ENCODE measurements at regions not wholly inside any gene's neighbourhood (a gene's known extent, or its start where the extent isn't known, plus 50 kb on each side); places are given as distances from the start of the nearest gene placed in this dataset.

DNA sequence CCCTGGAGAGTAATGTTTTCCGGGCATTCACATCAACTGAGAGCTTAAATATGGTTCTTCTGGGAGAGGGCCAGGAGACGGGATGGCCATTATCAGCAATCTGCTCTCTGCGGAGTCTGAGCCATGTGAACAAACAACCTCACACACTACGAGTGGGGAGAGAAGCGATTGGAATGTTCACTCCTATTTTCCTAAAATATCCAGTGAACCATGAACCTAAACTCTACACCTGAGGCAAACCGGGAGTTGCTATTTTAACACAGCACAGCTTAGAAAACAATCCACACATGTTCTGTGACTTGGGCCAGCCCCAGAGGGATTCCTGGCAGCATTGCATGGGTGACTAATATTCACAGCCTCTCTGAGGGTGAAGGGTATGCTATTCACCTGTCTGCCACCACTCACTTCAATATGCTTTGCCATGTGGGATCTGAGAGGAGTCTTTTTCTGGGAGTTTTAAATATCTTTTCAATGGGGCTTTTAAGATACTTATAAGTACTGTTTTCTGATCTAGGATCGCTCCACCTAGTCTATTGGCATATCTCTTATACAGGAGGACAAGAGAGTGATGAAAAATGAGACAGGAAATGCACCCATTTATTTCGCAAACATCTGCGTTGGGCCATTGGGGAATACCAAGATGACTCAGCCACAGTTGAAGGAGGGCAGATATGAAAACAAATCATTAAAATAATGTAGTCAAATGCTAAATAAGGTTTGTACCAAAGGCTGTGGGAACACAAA, 72.6 kb upstream of the SERP2 start:
- ATAC-seq (peak; percentile 60), DNase-seq (ENCODE audit: low spot score) (no peak)
- intact Hi-C loops (cut with DNase I): no loop called here

DNA sequence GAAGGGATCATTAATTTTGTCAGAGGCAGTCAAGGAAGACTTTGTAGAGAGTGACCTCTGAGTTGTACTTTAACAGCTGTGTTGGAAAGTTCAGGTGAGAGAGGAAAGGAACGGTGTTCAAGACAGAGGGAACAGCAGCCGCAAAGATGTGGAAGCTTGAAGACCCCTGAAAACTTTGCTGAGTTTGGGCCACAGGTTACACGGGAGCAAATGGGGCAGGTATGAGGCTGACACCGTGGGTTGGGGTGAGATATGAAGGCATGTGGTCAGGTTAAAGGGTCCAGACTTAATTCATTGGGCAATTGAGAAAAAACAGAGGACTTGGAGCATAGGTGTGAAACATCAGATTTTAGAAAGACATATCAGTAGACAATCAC, 72.0 kb upstream of the SERP2 start:
- intact Hi-C loops (cut with DNase I): no loop called here
- no peak for DNase-seq (ENCODE audit: low spot score)
- no peak for ATAC-seq

DNA sequence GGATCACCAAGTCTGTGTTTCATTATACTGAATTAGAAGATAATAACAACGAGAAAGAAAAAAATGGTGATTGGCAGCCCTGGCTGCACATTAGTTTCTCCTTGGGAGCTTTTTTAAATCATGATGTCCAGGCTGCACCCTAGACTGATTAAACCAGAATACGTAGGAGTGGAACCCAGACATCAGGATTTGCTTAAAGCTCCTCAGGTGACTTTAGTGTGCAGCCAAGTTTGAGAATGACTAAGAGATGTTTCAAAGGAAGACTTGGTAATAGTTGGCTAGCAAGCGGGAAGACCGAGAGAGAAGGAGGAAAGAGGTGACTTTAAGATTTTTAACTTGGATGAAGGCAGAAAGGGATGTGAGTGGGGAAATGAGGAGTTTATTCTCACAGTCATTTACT, 71.4 kb upstream of the SERP2 start:
- ATAC-seq: no peak
- intact Hi-C loops (cut with DNase I): no loop called here
- DNase-seq (ENCODE audit: low spot score): no peak

DNA sequence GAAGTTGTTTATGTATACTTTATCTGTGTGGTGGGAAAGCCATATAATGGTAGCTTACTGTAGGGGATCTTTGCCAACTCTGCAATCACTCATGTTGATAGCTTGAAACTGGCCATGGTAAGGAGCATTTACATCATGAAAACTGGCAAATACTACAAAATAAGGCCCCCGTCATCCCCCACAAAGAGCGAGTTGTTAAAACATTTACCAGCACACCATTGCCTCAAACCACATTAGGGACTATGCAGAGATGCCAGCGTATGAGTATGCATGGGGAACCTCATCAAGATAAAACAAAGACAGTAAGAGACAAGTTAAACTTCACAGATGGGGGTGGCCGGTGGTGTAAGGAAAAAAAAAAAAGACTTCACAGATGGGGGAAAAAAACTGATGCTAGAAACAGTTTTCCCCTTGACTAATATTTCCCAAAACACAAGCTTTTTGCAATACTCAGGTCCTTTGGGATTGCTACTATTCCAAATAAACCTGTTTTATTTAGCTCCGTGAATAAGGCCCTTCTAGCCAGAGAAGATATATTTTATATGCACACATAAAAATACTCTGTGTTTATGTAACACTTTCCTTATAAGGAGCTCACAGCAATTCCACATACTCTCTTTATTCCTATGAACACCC, 70.6 kb upstream of the SERP2 start:
- DNase-seq (ENCODE audit: low spot score): no peak
- ATAC-seq: no peak
- intact Hi-C loops (cut with DNase I): no loop called here

DNA sequence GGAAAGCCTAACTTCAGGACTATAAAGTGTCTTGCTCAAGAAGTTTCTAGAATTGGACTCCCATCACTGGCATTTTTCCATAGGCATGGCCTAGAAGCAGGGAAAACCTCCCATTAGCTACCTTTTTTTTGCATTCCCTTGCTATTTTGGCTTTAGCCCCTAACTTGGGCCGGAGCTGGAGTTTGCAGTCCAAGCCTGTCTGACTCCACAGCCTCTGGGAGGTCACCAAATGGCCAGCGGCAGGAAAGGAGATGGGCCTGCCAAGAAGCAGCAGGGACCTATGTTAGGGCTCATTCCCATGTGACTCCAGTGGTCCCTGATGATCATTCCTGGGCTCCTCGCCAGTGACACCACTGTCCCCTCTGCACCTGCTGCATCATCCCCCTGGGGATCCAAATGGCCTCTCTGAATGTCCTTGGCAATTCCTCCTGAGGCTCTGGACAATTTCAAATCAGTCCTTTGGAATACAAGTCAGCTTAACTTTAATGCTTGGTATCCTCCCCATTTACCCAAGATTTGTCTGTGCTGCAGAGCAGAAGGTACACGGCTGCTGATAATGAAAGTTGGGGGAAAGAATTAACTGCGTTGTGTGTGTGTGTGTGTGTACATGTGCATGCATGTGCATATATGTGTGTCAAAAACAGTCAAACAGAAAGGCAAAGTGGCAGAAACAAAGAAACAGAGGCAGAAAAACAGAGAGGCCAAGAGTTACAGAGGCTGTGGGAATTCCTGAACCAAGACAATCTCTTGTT, 69.8 kb upstream of the SERP2 start:
- intact Hi-C loops (cut with DNase I): no loop called here
- DNase-seq (ENCODE audit: low spot score): peak; percentile 68
- peak; percentile 60 for ATAC-seq

DNA sequence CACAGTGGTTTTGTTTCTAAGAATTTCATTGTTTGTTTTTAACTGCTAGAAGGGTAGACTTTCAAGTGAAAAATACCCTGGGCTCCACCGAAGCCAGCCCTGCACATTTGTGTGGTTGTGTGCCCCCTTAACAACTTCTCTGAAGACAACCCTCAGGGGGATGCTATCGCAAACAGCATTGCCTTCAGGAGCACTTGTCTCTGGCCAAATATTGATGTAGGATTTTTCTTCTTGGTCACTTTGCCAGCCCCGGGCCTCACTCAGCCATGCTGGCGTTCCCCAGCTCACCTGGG, 69.2 kb upstream of the SERP2 start:
- DNase-seq (ENCODE audit: low spot score): no peak

DNA sequence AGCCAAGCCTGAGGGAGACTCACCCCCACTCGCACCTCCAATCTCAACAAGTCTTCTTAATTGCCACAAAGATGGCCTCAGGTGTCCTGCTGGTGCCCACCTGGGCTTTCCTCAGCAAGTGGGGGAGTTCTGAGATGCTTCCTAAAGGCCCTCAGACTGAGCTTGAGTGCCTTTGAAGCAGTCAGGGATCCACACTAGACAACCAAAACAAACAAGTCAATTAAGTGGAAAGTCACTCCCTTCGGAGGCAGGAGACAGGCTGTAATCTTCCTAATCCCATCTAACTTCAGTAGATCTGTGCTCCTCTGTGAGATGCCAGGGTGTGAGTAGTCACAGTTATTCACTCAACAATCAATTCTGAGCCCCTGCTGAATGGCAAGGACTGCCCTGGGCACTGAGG, 68.3 kb upstream of the SERP2 start:
- ATAC-seq: no peak
- intact Hi-C loops (cut with DNase I): no loop called here
- DNase-seq (ENCODE audit: low spot score): no peak

More for the DNA sequence above, 69.2 kb upstream of the SERP2 start:
- no peak for ATAC-seq
- intact Hi-C loops (cut with DNase I): no loop called here

DNA sequence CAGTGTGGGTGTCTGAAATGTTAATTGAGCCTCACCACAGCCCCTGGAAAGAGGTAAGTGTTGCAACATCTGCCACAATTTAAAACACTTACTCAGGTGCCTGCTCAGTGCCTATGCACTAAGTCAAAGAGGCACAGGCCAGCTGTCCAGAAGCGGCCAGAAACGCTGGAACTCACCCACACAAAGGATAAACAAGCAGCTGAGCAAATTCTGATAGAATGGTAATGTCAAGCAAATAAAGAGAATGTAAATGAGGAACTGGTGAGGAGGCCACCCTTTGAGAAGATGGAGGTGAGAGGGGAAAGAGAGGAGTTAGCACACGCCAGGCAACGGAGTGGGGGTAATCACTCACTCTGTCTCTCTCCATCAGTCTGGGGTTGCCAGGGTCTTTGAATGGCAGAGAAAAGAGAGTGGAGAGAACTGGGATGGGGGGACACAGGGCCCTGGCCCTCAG, 67.7 kb upstream of the SERP2 start:
- peak; percentile 2 for ATAC-seq

DNA sequence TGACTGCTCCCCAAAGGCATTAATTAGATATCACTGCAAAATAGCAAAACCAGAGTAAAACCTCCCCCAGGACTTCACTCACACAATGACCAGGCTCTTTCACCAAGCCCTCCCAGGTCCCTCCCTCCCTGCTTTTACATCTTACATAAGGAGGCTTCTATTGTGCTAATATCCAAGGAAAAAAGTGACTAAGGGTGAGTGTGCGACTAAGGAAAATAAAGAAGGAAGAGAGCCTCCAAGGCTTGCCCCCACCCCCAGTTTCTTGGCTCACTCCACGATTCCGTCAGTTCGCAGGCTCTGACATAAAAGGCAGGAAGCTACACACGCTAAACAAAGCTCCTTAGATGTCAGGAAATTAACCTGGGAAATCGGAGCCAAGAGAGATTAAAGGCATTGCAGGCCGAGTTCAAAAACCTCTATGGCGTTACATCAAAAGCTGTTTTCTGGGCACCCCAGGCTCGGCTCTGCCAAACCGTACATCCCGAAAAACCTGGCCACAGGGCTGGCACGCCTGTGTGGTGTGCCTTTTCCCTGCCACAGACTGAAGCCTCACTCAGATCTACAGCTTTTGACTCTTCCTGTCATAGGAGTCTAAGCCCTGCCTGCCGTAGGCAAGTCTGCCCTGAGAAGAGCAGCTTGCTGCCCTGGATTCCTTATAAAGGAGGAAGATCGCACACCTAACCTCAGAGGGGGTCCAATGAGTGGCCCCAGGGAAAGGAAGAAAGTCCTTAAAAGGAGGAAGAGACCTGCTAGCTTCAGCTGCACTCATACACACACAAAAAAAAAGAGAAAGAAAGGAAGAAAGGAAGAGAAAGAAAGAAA, 67.0 kb upstream of the SERP2 start:
- ATAC-seq: peak; percentile 85
- intact Hi-C loops (cut with DNase I): no loop called here
- DNase-seq (ENCODE audit: low spot score): peak; percentile 78

More for the DNA sequence above, 67.7 kb upstream of the SERP2 start:
- intact Hi-C loops (cut with DNase I): no loop called here
- DNase-seq (ENCODE audit: low spot score): no peak

DNA sequence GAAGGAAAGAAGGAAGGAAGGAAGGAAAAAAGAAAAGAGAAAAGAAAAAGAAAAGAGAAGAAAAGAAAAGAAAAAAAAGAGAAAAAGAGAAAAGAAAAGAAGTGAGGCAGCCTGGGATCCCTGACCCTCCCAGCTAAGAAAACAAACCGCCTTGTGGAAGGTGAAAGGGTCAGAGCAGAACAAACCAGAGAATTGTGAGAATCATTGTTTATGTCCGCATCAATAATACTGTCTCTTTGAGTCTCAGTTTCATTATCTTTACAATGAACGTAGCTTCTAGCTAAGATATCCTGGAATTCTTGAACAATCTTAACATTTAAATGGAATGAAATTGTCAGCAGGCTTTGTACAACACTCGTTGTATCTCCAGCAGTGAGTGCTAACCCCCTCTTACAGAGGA, 66.4 kb upstream of the SERP2 start:
- intact Hi-C loops (cut with DNase I): no loop called here

DNA sequence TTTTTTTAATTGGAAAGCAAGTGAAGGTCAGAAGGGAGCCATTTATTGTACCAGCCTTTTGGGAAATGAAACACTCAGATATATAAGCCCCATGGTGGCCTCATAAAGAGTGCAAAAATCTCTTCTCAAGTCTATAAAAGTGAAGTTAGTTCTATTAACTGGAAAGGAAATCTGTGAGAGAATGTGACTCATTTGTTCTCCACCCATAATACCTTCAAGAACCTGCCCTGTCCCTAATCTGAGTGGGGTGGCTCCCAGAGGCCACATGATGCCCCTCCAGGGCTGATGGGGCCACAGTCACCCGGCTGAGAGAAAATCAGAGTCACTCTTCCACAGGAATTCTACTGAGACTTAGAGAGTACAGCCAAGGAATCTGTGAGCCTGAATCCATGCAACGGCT, 65.8 kb upstream of the SERP2 start:
- intact Hi-C loops (cut with DNase I): no loop called here
- no peak for DNase-seq (ENCODE audit: low spot score)
- no peak for ATAC-seq

More for the DNA sequence above, 66.4 kb upstream of the SERP2 start:
- DNase-seq (ENCODE audit: low spot score) (no peak), ATAC-seq (peak; percentile 72)

DNA sequence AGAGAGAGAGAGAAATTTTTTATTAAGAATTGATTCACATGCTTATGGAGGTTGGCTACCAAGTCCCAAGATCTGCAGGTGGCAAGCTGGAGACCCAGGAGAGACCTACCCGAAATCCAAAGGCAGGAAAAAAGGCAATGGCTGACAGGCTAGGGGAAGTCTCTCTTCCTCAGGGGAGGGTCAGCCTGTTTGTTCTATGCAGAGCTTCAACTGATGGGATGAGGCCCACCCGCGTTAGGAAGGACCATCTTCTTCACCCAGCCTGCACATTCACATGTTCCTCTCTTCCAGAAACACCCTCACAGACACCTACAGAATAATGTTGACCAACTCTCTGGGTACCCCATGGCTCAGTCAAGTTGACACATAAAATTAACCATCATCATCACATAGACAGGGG, 65.3 kb upstream of the SERP2 start:
- ATAC-seq: no peak
- DNase-seq (ENCODE audit: low spot score): no peak
- intact Hi-C loops (cut with DNase I): no loop called here

DNA sequence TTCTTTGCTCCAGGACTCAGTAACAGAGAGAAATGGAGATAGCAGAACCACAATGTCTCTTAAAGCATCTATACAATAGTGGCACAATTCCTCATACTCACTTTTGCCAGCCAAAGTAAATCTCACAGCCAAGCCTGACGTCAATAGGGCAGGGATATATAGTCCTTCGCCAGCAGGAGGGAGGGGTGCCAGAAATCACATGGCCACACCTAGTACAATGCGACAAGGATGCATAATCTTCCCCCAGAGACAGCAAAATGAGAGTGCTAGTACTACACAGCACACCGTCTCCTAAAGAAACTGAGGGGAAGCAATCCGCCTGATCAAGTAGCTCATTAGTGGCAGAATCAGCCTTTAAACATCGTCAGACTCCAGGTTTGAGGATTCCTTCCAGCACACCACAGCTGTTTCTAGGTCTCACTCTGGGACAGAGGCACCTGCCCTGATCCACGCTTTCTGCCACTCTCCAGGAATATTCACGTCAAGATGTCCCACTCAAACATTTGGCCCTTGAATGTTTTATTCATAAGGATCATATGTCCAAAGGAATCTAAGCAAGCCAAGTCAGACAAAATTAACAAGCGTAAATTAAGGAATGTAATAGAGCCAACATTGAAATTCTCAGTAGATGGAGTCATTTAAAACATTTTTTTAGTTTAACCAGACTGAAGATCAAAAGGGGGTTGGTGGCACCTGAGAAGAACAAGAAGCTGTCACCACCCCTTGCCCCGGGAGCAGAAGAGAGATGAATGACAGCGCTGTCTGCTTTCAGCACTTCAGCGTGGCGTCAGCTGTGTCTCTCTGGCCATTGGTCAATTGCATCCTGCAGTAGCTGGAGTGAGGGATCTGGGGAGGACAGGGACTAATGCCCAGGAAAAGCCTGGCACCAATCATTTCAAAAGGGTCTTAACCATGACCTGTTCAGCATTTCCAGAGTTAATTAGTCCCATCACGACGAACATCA, 63.5 kb upstream of the SERP2 start:
- intact Hi-C loops (cut with DNase I): no loop called here
- ATAC-seq: no peak
- no peak for DNase-seq (ENCODE audit: low spot score)

DNA sequence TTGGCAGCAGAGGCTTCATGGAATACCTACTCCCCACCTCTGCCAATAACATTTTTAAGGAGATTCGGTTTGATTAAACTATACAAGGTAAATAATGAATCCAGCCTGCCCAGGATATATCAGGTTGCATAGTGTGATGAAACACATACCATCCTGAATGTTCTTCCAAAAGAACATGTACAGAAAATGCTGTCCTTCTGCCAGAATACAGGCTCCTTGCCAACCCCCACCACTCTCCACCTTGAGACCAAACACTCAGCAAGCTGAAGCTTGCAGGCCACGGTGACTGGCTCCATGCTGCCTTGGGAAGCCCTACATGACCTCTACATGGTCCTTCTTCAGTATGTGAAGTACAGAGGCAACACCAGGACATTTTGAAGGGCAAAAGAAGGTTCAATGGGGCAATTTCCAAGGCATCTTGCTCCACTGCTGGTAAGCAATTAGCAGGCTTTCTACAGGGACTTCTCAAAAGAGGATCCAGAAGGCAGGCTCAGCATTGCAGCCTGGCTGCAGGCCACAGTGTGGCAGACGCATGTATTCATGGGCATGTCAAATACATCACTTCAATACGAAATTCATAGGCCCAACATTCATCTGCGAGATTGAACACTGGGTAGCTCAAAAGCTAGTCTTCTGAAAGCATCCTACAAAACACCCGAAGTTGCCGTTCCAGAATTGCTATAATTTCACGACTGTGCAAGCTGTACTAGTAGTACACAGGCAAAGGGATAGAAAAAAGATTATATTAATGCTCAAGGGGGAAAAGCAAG, 62.4 kb upstream of the SERP2 start:
- intact Hi-C loops (cut with DNase I): no loop called here
- DNase-seq (ENCODE audit: low spot score): no peak
- ATAC-seq: no peak

DNA sequence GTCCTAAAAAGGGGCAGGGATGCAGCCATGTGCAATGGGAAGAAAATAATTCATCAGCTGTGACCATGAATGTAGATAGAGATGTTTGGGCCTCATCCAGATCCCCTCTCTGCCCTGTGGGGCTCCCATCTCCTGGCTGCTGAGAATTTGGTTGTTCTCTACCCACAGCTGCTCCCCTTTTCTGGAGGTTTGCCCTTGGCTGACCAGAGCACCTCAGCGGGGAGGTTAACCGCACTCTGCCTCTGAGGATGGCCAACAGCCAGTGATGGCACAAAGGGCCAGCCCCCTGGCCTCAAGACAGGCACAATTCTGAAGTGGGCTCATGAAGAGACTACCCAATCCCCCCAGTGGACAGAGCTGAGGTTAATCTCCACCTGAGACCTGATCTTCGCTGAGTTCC, 61.5 kb upstream of the SERP2 start:
- intact Hi-C loops (cut with DNase I): no loop called here
- no peak for ATAC-seq
- DNase-seq (ENCODE audit: low spot score): no peak

DNA sequence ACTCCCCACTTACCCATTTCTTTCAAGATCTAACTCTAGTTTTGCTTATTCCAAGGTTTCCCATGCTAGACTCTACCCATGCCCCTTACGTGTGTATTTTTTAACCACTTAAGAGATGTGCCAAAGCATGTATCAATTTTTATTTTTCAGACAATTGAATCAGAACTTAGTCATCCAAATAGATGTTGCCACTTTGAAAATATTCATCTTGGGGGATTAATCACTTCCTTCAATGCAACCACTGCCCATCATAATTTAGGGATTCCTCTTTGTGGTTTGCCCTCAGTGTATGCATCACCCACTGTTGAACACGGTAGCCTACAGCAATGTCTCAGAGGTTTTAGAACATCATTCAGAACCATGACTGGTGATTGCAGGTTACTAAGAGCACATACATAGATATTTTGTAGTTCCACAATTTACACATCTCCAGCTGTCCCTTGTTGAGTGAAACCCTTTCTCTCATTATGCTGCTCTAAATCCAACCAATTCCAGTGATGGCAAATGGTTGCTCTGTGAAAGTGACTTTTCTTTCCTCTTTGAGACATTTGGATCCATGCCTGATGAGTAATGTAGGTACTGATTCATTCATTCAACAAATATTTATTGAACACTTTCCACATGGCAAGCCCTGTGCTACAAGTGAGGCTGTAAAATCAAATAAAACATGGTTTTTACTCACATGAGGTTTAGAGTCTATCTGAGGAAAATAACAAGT, 60.6 kb upstream of the SERP2 start:
- no peak for ATAC-seq
- no peak for DNase-seq (ENCODE audit: low spot score)
- intact Hi-C loops (cut with DNase I): no loop called here

DNA sequence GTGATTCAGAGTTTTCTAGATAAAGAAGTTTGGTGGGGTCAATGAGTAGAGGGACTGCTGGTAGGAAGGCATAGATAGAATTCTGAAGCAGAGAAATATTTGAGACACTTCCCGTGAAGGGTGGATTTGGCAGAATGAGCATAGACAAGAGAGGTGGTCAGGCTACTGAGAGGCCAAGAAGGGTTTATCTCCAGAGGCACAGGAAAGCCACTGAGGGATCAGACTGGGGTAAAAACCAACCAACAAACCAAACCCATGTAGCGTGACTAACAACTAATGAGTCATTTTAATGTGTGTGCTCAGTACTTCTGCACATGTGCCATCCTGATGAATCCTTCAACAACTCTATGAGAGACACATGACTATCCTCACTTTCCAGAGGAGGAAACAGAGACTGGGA, 60.0 kb upstream of the SERP2 start:
- no peak for ATAC-seq
- DNase-seq (ENCODE audit: low spot score): no peak
- intact Hi-C loops (cut with DNase I): no loop called here
